Gastroesophageal sphincter (tissue), 3 donors: ENCODE measurements at regions not wholly inside any gene's neighbourhood (a gene's known extent, or its start where the extent isn't known, plus 50 kb on each side); places are given as distances from the start of the nearest gene placed in this dataset.

Experiments
- EP300 ChIP-seq: sonication (generic); formaldehyde crosslinking; IDR thresholded peaks from one replicate; pipeline ENCODE4 v1.6.1; 2017; ENCODE audit warnings: antibody characterized with exemption, mild to moderate bottlenecking
- POLR2A ChIP-seq, 2 donors: fragments of 450-650 bp; IDR thresholded peaks; one replicate each; pipeline ENCODE4 v1.6.1; 2017; ENCODE audit warnings: antibody characterized with exemption in 2 of 2, mild to moderate bottlenecking in 2 of 2, moderate library complexity in 1 of 2
- POLR2AphosphoS5 ChIP-seq: sonication (generic); formaldehyde crosslinking; IDR thresholded peaks from one replicate; pipeline ENCODE4 v1.6.1; 2017; ENCODE audit warnings: antibody characterized with exemption
- TF ChIP-seq, protein P1 (sequence below), 4 experiments: fragments of 200-600 bp in 2 of 4; fragments of 450-650 bp in 2 of 4; sonication (generic) in 1 of 4; IDR thresholded peaks; one replicate each; pipeline ENCODE4 v1.5.1; 2017 to 2019; ENCODE audit warnings: antibody characterized with exemption in 4 of 4, mild to moderate bottlenecking in 2 of 4, moderate library complexity in 2 of 4

DNA sequence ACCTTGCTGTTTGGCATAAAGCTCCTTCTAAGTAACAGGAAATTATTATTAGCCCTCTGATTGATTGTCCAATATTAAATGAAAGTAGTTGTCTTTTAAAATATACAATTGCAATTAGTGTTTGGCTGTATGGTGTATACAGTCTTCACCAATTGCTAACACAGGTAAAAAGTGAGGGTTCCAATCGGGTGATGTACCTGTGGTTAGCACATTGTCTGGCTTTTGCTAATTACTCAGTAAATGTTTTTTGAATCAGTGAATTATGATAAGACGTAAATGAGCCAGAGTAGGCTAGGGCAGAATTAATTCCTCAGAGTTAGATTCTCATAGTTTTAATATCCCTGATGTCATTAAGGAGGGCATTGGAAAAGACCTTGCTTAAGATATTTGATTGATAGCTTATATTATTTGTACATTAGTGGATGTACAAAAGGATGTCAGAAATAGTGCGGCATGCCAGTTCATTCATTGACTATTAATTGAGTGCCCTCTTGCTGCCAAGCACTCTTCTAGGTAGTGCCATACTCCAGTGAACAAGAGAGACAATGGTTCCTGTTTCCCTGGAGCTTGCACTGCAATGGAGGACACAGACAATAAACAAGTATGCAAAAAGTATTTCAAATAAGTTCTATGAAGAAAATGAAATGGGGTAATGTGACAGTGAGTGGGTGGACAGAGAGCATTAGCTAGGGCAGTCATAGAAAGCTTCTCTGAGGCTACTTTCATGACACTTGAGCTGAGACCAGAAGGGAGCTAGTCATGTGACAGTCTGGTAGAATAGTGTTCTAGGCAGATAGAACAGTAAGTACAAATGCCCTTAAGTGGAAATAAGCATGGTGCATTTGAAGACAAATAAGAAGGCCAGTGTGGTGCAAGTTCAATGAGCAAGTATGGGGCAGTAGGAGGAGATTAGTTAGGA, 205.9 kb upstream of the CASK start:
- TF ChIP-seq, protein P1, sequence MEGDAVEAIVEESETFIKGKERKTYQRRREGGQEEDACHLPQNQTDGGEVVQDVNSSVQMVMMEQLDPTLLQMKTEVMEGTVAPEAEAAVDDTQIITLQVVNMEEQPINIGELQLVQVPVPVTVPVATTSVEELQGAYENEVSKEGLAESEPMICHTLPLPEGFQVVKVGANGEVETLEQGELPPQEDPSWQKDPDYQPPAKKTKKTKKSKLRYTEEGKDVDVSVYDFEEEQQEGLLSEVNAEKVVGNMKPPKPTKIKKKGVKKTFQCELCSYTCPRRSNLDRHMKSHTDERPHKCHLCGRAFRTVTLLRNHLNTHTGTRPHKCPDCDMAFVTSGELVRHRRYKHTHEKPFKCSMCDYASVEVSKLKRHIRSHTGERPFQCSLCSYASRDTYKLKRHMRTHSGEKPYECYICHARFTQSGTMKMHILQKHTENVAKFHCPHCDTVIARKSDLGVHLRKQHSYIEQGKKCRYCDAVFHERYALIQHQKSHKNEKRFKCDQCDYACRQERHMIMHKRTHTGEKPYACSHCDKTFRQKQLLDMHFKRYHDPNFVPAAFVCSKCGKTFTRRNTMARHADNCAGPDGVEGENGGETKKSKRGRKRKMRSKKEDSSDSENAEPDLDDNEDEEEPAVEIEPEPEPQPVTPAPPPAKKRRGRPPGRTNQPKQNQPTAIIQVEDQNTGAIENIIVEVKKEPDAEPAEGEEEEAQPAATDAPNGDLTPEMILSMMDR (IDR thresholded peaks at IDR 0.05), result no peak
- TF ChIP-seq POLR2A (IDR thresholded peaks at IDR 0.05) (no peak), EP300 (no peak), POLR2AphosphoS5 (no peak)
